ENCODE measurements at regions not wholly inside any gene's neighbourhood (a gene's known extent, or its start where the extent isn't known, plus 50 kb on each side); places are given as distances from the start of the nearest gene placed in this dataset.

DNA sequence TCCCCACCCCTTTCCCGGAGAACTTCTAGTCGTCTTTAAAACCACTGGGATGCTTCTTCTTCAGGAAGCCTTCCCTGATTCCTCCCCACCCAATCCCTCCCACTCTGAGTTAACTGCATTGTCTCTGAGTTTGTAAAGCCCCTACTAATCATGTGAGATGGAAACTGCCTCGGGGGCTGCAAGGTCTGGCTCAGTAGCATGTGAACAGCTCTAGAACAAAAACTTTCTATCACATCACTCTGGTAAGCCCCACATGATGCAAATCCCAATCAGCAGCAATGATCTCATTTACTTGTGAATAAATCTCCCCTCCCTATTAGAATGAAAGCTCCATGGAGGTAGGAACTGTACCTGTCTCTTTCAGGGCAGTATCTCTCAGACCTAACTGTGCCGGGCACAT is 141.0 kb upstream of the JUN start:
- TF ChIP-seq REST (IDR thresholded peaks at IDR 0.05; ENCODE audit: insufficient read depth in 1 of 2, low read depth in 2 of 2, low read length in 2 of 2) = no peak
- TF ChIP-seq FOXP2 (optimal IDR thresholded peaks at IDR 0.05; ENCODE audit: borderline replicate concordance, extremely low read depth, extremely low read length, insufficient read depth) = no peak
- TF ChIP-seq POLR2AphosphoS5 (IDR thresholded peaks at IDR 0.05; ENCODE audit: low read depth, low read length) = no peak
- TF ChIP-seq SIN3A (IDR thresholded peaks at IDR 0.05; ENCODE audit: borderline replicate concordance, insufficient read depth, low read length) = no peak
- TF ChIP-seq TAF1 (IDR thresholded peaks at IDR 0.05; ENCODE audit: borderline replicate concordance, insufficient read depth, low read length) = no peak

DNA sequence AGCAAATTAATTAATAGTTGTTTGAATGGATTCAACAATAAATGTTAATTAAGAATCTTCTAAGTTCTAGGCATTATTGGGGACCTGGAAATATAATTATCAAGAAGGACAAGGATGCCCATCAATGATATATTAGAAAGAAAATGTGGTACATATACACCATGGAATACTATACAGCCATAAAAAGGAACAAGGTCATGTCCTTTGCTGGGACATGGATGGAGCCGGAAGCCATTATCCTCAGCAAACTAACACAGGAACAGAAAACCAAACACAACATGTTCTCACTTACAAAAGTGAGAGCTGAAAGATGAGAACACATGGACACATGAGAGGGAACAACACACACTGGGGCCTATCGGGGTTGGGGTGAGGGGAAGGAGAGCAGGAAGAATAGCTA is 141.4 kb upstream of the JUN start:
- TF ChIP-seq POLR2AphosphoS5 (IDR thresholded peaks at IDR 0.05; ENCODE audit: low read depth, low read length) = no peak
- TF ChIP-seq SIN3A (IDR thresholded peaks at IDR 0.05; ENCODE audit: borderline replicate concordance, insufficient read depth, low read length) = no peak
- TF ChIP-seq TAF1 (IDR thresholded peaks at IDR 0.05; ENCODE audit: borderline replicate concordance, insufficient read depth, low read length) = no peak
- no peak for TF ChIP-seq FOXP2 (optimal IDR thresholded peaks at IDR 0.05; ENCODE audit: borderline replicate concordance, extremely low read depth, extremely low read length, insufficient read depth)
- no peak for TF ChIP-seq REST (IDR thresholded peaks at IDR 0.05; ENCODE audit: insufficient read depth in 1 of 2, low read depth in 2 of 2, low read length in 2 of 2)

DNA sequence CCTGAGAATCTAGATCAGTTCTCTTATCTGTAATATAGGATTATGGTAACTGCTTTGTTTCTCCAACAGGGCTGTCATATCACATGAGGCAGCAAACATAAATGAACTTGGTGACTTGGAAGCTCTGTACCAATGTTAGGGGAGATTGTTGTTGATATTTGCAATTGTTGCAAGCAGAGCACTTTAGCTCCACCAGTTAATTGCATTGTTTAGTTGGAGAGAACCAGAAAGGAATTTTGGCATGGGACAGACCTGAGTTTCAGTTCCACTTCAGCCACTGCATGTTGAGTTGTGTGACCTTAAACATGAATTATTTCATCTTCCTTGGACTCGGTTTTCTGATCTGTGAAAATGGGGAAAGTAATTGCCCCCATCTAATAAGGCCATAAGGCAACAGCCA is 142.3 kb upstream of the JUN start:
- no peak for TF ChIP-seq TAF1 (IDR thresholded peaks at IDR 0.05; ENCODE audit: borderline replicate concordance, insufficient read depth, low read length)
- no peak for TF ChIP-seq SIN3A (IDR thresholded peaks at IDR 0.05; ENCODE audit: borderline replicate concordance, insufficient read depth, low read length)
- TF ChIP-seq REST (IDR thresholded peaks at IDR 0.05; ENCODE audit: insufficient read depth in 1 of 2, low read depth in 2 of 2, low read length in 2 of 2) = no peak
- TF ChIP-seq FOXP2 (optimal IDR thresholded peaks at IDR 0.05; ENCODE audit: borderline replicate concordance, extremely low read depth, extremely low read length, insufficient read depth) = no peak
- TF ChIP-seq POLR2AphosphoS5 (IDR thresholded peaks at IDR 0.05; ENCODE audit: low read depth, low read length) = no peak

- TF ChIP-seq SIN3A (IDR thresholded peaks at IDR 0.05; ENCODE audit: borderline replicate concordance, insufficient read depth, low read length) (no peak), REST (IDR thresholded peaks at IDR 0.05; ENCODE audit: insufficient read depth in 1 of 2, low read depth in 2 of 2, low read length in 2 of 2) (no peak), TAF1 (IDR thresholded peaks at IDR 0.05; ENCODE audit: borderline replicate concordance, insufficient read depth, low read length) (no peak), FOXP2 (optimal IDR thresholded peaks at IDR 0.05; ENCODE audit: borderline replicate concordance, extremely low read depth, extremely low read length, insufficient read depth) (no peak), POLR2AphosphoS5 (IDR thresholded peaks at IDR 0.05; ENCODE audit: low read depth, low read length) (no peak)
Observed at GRCh38 chr1:58927041-58927721, 143.3 kb upstream of the JUN start.

Measured in PFSK-1 (cell line).